ENCODE measurements at regions not wholly inside any gene's neighbourhood (a gene's known extent, or its start where the extent isn't known, plus 50 kb on each side); places are given as distances from the start of the nearest gene placed in this dataset.

GRCh38 chr7:84372712-84373111, 178.1 kb upstream of the SEMA3A start:
- H3K9me3 ChIP-seq (ENCODE audit: control insufficient read depth, low read length): no peaks in the 10 kb centered on the region
- no peak overlapping the region for H3K4me3 ChIP-seq (ENCODE audit: low read depth, low read length)
- H3K4me1 ChIP-seq: no peaks in the 10 kb centered on the region
- H3K36me3 ChIP-seq (ENCODE audit: control insufficient read depth, insufficient read depth, low read length): no peaks in the 10 kb centered on the region
- no peak overlapping the region for H3K27ac ChIP-seq
- TF ChIP-seq CTCF (IDR thresholded peaks at IDR 0.05): no peak
- no peak overlapping the region for H3K9ac ChIP-seq
- H3K4me2 ChIP-seq (ENCODE audit: low read length): no peak overlapping the region
- no peaks in the 10 kb centered on the region for H3K79me2 ChIP-seq
- no peak overlapping the region for H2AFZ ChIP-seq
- H3K27me3 ChIP-seq (ENCODE audit: control insufficient read depth, insufficient read depth, low read length): no peaks in the 10 kb centered on the region

- Histone ChIP-seq H3K27ac (no peak overlapping the region), H3K4me1 (no peaks in the 10 kb centered on the region), H3K9ac (no peak overlapping the region), H2AFZ (no peak overlapping the region), H3K79me2 (no peaks in the 10 kb centered on the region), H3K4me3 (ENCODE audit: low read depth, low read length) (no peak overlapping the region), H3K27me3 (ENCODE audit: control insufficient read depth, insufficient read depth, low read length) (no peaks in the 10 kb centered on the region), H3K36me3 (ENCODE audit: control insufficient read depth, insufficient read depth, low read length) (no peaks in the 10 kb centered on the region), H3K4me2 (ENCODE audit: low read length) (no peak overlapping the region), H3K9me3 (ENCODE audit: control insufficient read depth, low read length) (no peaks in the 10 kb centered on the region)
- no peak for TF ChIP-seq CTCF (IDR thresholded peaks at IDR 0.05)
Measured at GRCh38 chr7:84372155-84372621, 177.6 kb upstream of the SEMA3A start.

GRCh38 chr7:84370114-84370513, 175.5 kb upstream of the SEMA3A start:
- Histone ChIP-seq H3K9me3 (ENCODE audit: control insufficient read depth, low read length) (no peaks in the 10 kb centered on the region), H3K27me3 (ENCODE audit: control insufficient read depth, insufficient read depth, low read length) (no peaks in the 10 kb centered on the region), H3K9ac (no peak overlapping the region), H3K36me3 (ENCODE audit: control insufficient read depth, insufficient read depth, low read length) (no peaks in the 10 kb centered on the region), H3K4me3 (ENCODE audit: low read depth, low read length) (no peak overlapping the region), H2AFZ (no peak overlapping the region), H3K79me2 (no peaks in the 10 kb centered on the region), H3K4me1 (no peaks in the 10 kb centered on the region), H3K27ac (no peak overlapping the region), H3K4me2 (ENCODE audit: low read length) (no peak overlapping the region)
- no peak for TF ChIP-seq CTCF (IDR thresholded peaks at IDR 0.05)

- H3K79me2 ChIP-seq: no peaks in the 10 kb centered on the region
- no peaks in the 10 kb centered on the region for H3K36me3 ChIP-seq (ENCODE audit: control insufficient read depth, insufficient read depth, low read length)
- no peak overlapping the region for H2AFZ ChIP-seq
- H3K4me3 ChIP-seq (ENCODE audit: low read depth, low read length): no peak overlapping the region
- TF ChIP-seq CTCF (IDR thresholded peaks at IDR 0.05): no peak
- H3K9ac ChIP-seq: no peak overlapping the region
- no peak overlapping the region for H3K27ac ChIP-seq
- no peaks in the 10 kb centered on the region for H3K4me1 ChIP-seq
- H3K4me2 ChIP-seq (ENCODE audit: low read length): no peak overlapping the region
- no peaks in the 10 kb centered on the region for H3K27me3 ChIP-seq (ENCODE audit: control insufficient read depth, insufficient read depth, low read length)
- no peaks in the 10 kb centered on the region for H3K9me3 ChIP-seq (ENCODE audit: control insufficient read depth, low read length)
Measured at GRCh38 chr7:84368122-84368521, 173.5 kb upstream of the SEMA3A start.

GRCh38 chr7:84364708-84365107, 170.1 kb upstream of the SEMA3A start:
- no peaks in the 10 kb centered on the region for H3K27me3 ChIP-seq (ENCODE audit: control insufficient read depth, insufficient read depth, low read length)
- H3K4me3 ChIP-seq (ENCODE audit: low read depth, low read length): no peak overlapping the region
- no peak overlapping the region for H3K9ac ChIP-seq
- H3K79me2 ChIP-seq: no peaks in the 10 kb centered on the region
- H3K4me1 ChIP-seq: no peaks in the 10 kb centered on the region
- no peaks in the 10 kb centered on the region for H3K36me3 ChIP-seq (ENCODE audit: control insufficient read depth, insufficient read depth, low read length)
- TF ChIP-seq CTCF (IDR thresholded peaks at IDR 0.05): no peak
- no peak overlapping the region for H3K4me2 ChIP-seq (ENCODE audit: low read length)
- H2AFZ ChIP-seq: no peak overlapping the region
- H3K27ac ChIP-seq: no peak overlapping the region
- no peaks in the 10 kb centered on the region for H3K9me3 ChIP-seq (ENCODE audit: control insufficient read depth, low read length)

Measured in parathyroid adenoma (tissue), 2 donors.